ENCODE measurements at regions not wholly inside any gene's neighbourhood (a gene's known extent, or its start where the extent isn't known, plus 50 kb on each side); places are given as distances from the start of the nearest gene placed in this dataset.
A peak's percentile ranks its signal among the peaks of the same experiment; 100 is the strongest.

- WGBS, 4 donors = 46 to 56% (median 50%) methylated on average over 6 of the region's 6 CpGs
- TF ChIP-seq POLR2A (IDR thresholded peaks at IDR 0.05) = no peak
- peak; percentile 17 to 75 (median 56) for DNase-seq
- H3K27ac ChIP-seq = no peak overlapping the region
- H3K27me3 ChIP-seq = no peaks in the 10 kb centered on the region
- intact Hi-C loops (cut with DNase I) = no loop called here
- H3K4me1 ChIP-seq (replicated peaks in 1 of 2) = peaks cover 0 to 2% of the 10 kb centered on the region in 2 donors
- H3K4me3 ChIP-seq = no peak overlapping the region
- no peaks in the 10 kb centered on the region for H3K36me3 ChIP-seq (replicated peaks in 1 of 2)
- no peaks in the 10 kb centered on the region for H3K9me3 ChIP-seq (replicated peaks in 1 of 3)
Observed at GRCh38 chr3:176953106-176954060, 243.9 kb downstream of the TBL1XR1 start.

- Histone ChIP-seq H3K9me3 (replicated peaks in 1 of 3) (no peaks in the 10 kb centered on the region), H3K36me3 (replicated peaks in 1 of 2) (no peaks in the 10 kb centered on the region), H3K27ac (no peak overlapping the region), H3K4me3 (no peak overlapping the region), H3K4me1 (replicated peaks in 1 of 2) (peaks cover 0 to 2% of the 10 kb centered on the region in 2 donors), H3K27me3 (no peaks in the 10 kb centered on the region)
- 70 to 80% (median 77%) methylated on average over 10 of the region's 10 CpGs for WGBS, 4 donors
- intact Hi-C loops (cut with DNase I) = no loop called here
- TF ChIP-seq POLR2A (IDR thresholded peaks at IDR 0.05) (no peak), CTCF (IDR thresholded peaks at IDR 0.05) (no peak)
- DNase-seq = no peak
Observed at GRCh38 chr3:176951586-176952292, 245.5 kb downstream of the TBL1XR1 start.

- Histone ChIP-seq H3K36me3 (replicated peaks in 1 of 2) (no peaks in the 10 kb centered on the region), H3K9me3 (replicated peaks in 1 of 3) (no peaks in the 10 kb centered on the region), H3K27me3 (no peaks in the 10 kb centered on the region), H3K27ac (no peak overlapping the region), H3K4me3 (no peak overlapping the region), H3K4me1 (replicated peaks in 1 of 2) (peaks cover 0 to 2% of the 10 kb centered on the region in 2 donors)
- WGBS, 4 donors = 85 to 88% (median 86%) methylated on average over 3 of the region's 3 CpGs
- no peak for DNase-seq
- intact Hi-C loops (cut with DNase I) = no loop called here
- no peak for TF ChIP-seq POLR2A (IDR thresholded peaks at IDR 0.05)
- TF ChIP-seq CTCF (IDR thresholded peaks at IDR 0.05) = no peak
Observed at GRCh38 chr3:176951144-176951543, 246.1 kb downstream of the TBL1XR1 start.

GRCh38 chr3:176950743-176951142 is 246.5 kb downstream of the TBL1XR1 start:
- H3K36me3 ChIP-seq (replicated peaks in 1 of 2) = no peaks in the 10 kb centered on the region
- H3K27me3 ChIP-seq = no peaks in the 10 kb centered on the region
- intact Hi-C loops (cut with DNase I) = no loop called here
- peaks cover 0 to 2% of the 10 kb centered on the region in 2 donors for H3K4me1 ChIP-seq (replicated peaks in 1 of 2)
- TF ChIP-seq POLR2A (IDR thresholded peaks at IDR 0.05) (no peak), CTCF (IDR thresholded peaks at IDR 0.05) (no peak)
- no peaks in the 10 kb centered on the region for H3K9me3 ChIP-seq (replicated peaks in 1 of 3)
- peak in 2 of 7 donors; percentile 5 to 10 for DNase-seq
- no peak overlapping the region for H3K4me3 ChIP-seq
- no peak overlapping the region for H3K27ac ChIP-seq
- 58 to 74% (median 63%) methylated on average over 3 of the region's 3 CpGs for WGBS, 4 donors
